HG03095 (cell line): ENCODE measurements at regions not wholly inside any gene's neighbourhood (a gene's known extent, or its start where the extent isn't known, plus 50 kb on each side); places are given as distances from the start of the nearest gene placed in this dataset.
"Not testable (repeated sequence)": the region's sequence is repeated elsewhere in the genome, so short reads cannot be mapped to it uniquely, and the experiment has no call there.

Experiments used
- ATAC-seq: cut with Tn5 transposase; IDR thresholded peaks from one replicate; pipeline ENCODE4 v1.9.1; 2021; ENCODE audit warnings: moderate library complexity; ENCODE audit not compliant: unreplicated experiment

GRCh38 chr6:119683031-119683430, 333.5 kb upstream of the MAN1A1 start:
- ATAC-seq = no peak

GRCh38 chr6:119678961-119679360, 329.4 kb upstream of the MAN1A1 start:
- no peak for ATAC-seq

GRCh38 chr6:119677384-119677783, 327.8 kb upstream of the MAN1A1 start:
- ATAC-seq = no peak

GRCh38 chr6:119676961-119677360, 327.4 kb upstream of the MAN1A1 start:
- ATAC-seq = no peak

GRCh38 chr6:119676230-119676629, 326.7 kb upstream of the MAN1A1 start:
- ATAC-seq = no peak

- ATAC-seq = no peak
These were observed 324.2 kb upstream of the MAN1A1 start for GRCh38 chr6:119673741-119674140.

GRCh38 chr6:119672725-119673124, 323.2 kb upstream of the MAN1A1 start:
- ATAC-seq = no peak

GRCh38 chr6:119671105-119671504, 321.5 kb upstream of the MAN1A1 start:
- ATAC-seq = no peak

- ATAC-seq = no peak
These were observed 319.7 kb upstream of the MAN1A1 start for GRCh38 chr6:119669221-119669620.

- not testable (repeated sequence) for ATAC-seq
These were observed 315.9 kb upstream of the MAN1A1 start for GRCh38 chr6:119665432-119665831.

GRCh38 chr6:119661628-119662027, 312.1 kb upstream of the MAN1A1 start:
- no peak for ATAC-seq

- no peak for ATAC-seq
These were observed 311.5 kb upstream of the MAN1A1 start for GRCh38 chr6:119661078-119661477.

GRCh38 chr6:119658917-119659316, 309.4 kb upstream of the MAN1A1 start:
- no peak for ATAC-seq

- no peak for ATAC-seq
These were observed 305.6 kb upstream of the MAN1A1 start for GRCh38 chr6:119655124-119655523.

- ATAC-seq = no peak
These were observed 303.8 kb upstream of the MAN1A1 start for GRCh38 chr6:119653329-119653728.

GRCh38 chr6:119649531-119649930, 300.0 kb upstream of the MAN1A1 start:
- no peak for ATAC-seq

GRCh38 chr6:119647309-119647708, 297.7 kb upstream of the MAN1A1 start:
- no peak for ATAC-seq

GRCh38 chr6:119643876-119644275, 294.3 kb upstream of the MAN1A1 start:
- no peak for ATAC-seq

- ATAC-seq = no peak
These were observed 288.2 kb upstream of the MAN1A1 start for GRCh38 chr6:119637768-119638167.

GRCh38 chr6:119636060-119636459, 286.5 kb upstream of the MAN1A1 start:
- ATAC-seq = no peak

GRCh38 chr6:119633461-119633860, 283.9 kb upstream of the MAN1A1 start:
- no peak for ATAC-seq

GRCh38 chr6:119630561-119631192, 281.1 kb upstream of the MAN1A1 start:
- ATAC-seq = no peak
